ENCODE measurements at regions not wholly inside any gene's neighbourhood (a gene's known extent, or its start where the extent isn't known, plus 50 kb on each side); places are given as distances from the start of the nearest gene placed in this dataset.
"Not testable (repeated sequence)": the region's sequence is repeated elsewhere in the genome, so short reads cannot be mapped to it uniquely, and the experiment has no call there.

DNA sequence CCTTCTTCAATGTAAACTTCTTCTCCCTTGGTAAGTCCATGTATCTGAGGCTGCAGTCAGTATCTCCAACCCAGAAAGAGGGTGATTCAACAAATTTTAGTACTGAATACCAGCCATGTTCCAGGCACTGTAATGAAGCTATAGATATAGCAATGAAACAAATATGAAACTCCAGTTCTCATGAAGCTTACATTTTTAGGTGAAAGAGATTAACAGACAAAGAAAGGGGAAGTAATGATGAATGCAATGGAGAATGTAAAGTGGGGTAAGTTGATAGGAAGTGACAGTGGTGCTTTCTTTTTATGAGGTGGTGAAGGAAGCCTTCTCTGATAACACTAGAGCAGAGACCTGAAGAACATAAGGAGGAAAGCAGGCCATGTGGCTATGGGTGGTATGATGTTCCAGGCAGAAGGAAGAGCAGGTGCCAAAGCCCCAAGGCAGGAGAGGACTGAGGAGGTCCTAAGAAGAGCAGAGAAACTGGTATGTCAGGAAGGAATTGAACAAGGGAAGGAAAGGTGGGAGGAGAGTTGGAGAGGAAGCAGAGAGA is 143.6 kb downstream of the TFAP2B start:
- DNase-seq: peak; percentile 90

DNA sequence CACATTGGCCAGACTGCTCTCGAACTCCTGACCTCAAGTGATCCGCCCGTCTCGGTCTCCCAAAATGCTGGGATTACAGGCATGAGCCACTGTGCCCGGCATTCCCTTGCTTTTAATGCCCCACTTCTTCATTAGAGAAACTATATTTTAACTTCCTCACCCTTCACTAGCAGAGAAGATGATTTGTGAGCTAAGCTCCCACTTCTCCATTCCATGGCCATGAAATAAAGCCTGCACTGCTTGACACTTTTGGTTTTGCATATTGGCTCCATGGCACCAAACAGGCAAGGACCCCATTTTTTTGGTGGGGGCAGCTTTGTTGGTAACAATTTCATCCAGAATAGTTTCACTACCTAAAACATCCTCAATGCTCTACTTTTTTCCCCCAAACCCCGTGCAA is 145.3 kb downstream of the TFAP2B start:
- DNase-seq: no peak

DNA sequence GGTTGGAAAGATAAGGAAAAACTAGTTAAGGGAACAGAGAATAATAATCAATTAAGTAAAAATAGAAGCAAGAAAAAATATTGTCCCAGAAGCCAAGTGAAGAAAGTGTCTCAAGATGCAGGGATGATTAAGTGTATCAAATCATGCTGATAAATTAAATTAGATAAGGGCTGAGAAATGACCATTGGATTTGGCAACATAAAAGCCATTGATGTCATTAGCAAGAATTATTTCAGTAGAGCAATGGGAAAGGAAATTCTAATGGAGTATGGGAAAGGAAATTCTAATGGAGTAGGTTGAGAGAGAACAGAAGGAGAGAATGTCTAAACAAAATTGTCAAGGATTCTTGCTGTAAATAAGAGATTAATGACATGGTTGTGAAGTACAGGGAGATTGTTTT is 146.8 kb downstream of the TFAP2B start:
- DNase-seq: no peak

DNA sequence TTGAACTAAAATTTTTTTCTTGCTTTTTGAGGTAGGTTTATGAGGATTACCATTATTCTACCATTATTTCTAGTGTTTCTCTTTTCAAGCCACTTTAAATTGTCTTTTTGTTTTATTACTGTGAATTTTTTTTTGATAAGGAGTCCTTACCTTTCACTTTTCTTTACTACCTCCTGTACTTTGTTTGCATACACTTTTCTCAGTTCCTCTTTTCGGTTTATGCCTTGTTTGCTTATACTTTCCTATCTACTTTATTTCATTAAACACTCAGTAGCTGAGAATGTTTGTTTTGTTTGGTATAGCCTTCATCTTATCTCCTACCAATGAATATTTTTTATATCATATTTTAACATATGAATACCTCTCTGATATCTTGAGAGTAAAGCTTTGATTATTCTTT is 147.9 kb downstream of the TFAP2B start:
- DNase-seq: peak; percentile 62

DNA sequence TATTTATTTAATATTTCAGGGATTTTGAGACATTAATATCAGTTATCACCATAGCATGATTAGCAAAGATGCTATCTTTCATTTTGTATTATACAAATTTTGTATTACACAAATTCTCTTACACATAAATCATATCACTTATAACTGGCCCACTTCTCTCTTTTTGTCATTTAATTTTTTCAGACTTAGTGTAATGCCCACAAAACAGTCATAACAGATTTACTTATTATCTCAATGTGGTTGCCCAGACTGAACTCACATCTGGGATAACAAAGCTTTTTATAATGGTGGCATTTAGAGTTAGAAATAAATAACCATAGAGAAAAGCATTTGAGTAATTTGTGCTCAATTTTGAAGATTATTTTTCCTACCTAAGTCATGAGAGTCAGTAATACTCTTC is 148.3 kb downstream of the TFAP2B start:
- DNase-seq: no peak

DNA sequence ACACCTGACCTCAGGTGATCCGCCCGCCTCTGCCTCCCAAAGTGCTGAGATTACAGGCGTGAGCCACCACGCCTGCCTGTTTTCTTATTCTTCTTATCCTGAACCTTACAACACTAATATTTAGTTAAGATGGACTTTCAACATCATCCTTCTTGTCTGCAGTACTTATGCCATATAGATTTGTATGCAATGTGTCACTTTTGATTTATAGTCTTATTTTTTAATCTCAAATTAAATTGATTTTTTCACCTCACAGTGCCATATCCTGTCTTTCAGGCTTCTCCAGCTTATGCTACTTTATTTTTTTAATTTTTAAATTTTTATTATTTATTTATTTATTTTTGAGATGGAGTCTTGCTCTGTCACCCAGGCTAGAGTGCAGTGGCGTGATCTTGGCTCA is 149.6 kb downstream of the TFAP2B start:
- DNase-seq: not testable (repeated sequence)

DNA sequence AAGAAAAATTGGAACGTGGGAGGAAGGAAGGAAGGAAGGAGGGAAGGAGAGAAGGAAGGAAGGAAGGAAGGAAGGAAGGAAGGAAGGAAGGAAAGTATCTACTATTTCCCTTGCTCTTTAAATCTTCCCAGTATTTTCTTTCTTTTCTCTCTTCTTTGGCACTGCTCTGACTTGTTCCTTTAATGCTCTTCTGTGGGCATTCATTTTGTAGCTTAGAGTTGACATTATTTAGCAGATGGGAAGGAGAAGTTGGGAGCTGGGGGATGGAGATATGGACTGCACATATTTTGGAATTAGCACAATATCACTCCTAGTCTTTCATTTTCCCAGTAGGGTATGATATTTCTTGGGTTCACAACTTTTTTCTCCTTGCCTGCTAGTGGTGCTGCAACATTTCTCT is 152.2 kb downstream of the TFAP2B start:
- DNase-seq: no peak

DNA sequence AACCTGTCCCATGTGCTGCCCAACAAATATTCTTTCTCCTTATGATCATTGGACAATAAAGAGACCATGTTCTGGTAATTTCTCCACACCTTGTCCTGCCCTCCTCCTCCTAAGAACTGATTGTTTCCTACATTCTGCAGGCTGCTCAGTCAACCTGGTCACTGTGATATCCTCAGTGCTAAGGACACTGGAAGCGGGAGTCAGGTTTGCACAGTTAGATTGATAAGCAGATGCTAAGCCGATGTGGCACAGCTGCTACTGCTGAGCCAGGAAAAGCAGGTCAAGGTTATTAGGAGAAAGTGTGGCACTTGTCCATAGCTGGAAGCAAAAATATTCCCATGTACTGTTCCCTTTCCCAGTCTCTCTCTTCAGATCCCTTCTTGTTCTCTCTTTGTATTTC is 154.8 kb downstream of the TFAP2B start:
- no peak for DNase-seq

DNA sequence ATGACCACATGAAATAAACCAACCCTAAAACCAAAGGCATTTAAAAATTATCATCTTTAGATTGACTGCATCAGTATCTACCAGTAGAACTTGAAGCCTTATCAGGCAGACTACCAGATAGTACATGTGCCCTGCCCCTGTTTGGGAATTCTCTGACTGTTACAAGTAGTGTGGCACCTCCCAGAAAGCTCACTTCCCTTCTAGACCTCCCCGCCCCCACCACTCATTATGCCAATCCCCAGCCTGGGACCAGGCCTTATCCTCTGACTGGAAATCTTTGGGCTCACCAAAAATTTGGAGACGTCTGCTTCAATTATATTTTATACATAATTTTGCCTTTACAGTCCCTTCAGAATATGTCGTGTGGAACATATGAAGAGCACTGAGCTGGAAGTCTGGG is 155.6 kb downstream of the TFAP2B start:
- peak; percentile 19 for DNase-seq

DNA sequence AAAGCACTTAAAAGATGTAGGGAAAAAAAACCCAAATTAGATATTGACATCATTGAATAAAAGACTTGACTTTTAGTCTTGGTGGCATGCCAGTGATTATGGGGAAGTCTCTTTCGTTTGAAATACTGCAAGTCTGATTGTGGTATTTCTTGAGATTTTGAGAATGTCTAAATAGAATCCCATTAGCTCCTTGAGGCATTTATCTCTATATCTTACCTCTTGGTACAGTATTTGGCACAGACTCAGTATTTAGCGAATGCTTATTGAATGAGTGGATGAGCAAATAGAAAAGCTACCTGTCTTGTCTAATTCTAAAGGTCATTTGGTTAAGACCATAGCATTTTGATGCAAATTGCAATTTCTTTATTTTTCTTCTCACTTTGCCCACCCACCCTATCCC is 156.5 kb downstream of the TFAP2B start:
- DNase-seq: no peak

DNA sequence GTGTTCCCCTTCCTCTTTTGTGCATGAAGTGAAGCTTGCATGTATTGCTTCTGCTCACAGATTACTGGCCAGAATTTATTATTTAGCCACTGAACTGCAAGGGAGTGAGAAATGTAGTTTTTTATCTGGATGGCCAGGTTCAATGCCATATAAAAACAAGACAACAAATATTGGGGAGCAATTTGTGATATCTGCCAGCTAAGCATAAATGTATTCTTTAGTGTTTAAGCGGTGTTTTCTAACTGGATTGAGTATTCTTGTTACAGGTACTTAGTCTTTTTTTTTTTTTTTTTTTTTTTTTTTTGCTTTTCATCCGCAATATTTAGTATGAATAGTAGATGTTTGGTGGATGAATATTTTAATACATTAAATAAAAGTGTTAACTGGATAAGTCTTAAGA is 158.2 kb downstream of the TFAP2B start:
- DNase-seq: no peak

DNA sequence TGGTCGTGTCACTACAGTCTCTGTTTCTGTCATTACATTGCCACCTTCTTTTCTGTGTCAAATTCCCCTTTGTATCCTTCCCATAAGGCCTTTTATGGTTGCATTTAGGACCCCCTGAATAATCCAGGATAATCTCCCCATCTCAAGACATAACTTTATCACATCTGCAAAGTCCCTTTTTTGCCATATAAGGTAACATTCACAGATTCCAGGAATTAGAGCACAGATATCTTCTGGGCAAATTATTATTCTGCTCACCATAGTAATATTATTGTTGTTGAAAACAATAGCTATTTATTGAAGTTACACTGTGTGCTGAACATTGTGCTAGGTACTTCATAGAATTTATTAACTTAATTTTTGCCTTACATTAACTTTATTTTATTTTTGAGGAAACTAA is 159.1 kb downstream of the TFAP2B start:
- DNase-seq: no peak

DNA sequence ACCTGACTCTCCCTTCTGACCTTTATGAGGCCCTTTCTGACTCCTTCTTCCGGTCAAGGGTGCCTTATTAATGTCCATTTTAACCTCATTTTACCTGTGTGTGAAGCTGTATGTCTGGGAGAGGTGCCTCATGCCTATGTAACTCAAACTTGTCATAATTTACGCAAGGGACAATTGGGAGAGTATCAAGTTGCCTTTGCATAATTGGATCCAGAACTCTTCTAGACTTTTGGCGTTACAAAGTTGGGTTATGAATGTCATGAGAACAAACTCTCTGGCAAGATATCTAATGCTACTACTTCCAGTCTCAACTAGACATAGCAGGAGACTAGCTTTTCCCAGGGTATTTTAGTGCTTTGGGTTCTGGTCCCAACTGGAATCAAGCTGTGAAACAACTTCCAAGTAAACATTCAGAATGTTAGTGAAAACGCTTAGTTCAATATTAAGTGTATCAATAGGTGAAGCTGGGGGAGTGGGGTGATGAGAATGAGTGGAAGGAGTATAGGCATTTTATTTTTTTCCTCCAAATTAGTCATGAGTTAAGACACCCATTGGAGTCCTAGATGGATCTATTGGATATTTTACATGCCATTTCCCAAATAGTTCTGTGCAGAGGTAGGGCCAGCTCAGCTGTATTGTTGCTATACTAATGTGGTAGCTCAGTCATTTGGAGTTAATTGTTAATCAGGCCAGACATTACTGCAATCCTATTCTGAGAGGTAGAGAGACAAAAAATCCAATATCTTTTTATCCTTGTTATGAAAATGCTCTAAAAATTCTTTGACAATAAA is 159.9 kb downstream of the TFAP2B start:
- no peak for DNase-seq

DNA sequence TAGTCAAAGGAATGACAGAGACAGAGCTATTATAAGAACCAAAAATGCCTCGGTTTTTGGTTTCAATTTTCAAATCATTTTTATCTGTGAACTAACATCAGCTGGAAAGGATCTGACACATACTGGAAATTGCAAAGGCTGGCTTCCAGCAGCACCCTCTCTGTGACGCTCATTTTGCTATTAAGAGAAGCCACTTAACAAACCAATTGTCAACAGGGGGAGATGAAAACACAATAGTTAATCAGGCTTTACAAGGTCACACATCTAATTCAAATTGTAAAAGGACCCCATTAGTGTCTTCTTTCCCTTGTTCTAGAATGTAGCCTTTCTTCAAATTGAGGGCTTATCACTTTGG is 160.5 kb downstream of the TFAP2B start:
- peak; percentile 24 for DNase-seq

DNA sequence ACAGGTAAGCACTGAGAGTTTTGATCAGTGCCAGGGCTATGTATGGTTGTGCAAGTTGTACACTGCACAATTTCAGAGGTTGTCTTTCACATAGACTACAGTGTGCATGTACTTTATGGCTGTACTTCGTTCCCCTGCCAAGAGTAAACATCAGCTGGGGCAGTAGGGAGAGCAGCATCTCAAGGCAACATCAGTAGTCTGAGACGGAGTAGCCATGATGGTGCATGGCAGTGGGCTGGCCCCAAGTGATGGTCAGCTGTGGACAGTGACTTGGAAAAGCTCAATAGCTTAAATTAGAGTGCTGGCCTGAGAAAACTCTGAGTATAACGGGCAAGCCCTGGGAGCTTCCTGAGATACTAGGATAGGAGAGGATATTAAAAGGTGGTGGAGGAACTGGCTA is 165.5 kb downstream of the TFAP2B start:
- no peak for DNase-seq

DNA sequence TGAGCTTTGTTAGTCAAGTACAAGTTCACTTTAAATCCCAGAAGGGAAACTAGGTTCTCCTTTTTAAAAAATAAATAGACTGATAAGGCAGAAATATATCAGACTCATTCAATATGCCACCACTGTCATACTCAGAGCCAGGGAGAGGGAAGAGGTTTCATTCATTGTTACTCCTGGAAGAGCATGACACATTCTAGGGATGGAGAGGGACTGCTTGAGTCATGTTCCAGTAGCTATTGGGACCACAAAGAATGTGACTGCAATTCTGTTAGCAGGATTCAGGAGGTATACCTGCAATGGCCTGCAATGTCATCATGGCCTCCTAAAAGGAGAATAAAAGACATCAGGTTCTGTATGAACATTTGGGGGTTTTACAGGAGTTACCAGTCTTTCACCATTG is 167.6 kb downstream of the TFAP2B start:
- no peak for DNase-seq

DNA sequence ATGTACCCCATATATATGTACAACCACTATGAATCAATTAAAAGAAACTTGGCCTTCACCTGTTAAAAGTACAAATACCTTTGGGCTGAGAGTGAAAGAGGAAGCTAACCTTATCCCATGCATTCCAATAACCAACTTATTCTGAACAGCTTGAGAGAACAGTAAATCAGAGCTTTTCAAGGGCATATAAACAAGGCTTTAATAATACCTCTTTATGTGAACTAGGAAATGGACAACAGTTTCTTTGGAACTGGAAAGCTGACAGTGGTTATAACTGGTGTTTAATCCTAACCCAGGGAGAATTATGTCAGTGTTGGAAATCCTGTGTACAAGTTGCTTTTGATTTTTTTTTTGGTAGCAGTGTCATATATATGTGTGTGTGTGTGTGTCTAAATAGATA is 170.5 kb downstream of the TFAP2B start:
- DNase-seq: no peak

DNA sequence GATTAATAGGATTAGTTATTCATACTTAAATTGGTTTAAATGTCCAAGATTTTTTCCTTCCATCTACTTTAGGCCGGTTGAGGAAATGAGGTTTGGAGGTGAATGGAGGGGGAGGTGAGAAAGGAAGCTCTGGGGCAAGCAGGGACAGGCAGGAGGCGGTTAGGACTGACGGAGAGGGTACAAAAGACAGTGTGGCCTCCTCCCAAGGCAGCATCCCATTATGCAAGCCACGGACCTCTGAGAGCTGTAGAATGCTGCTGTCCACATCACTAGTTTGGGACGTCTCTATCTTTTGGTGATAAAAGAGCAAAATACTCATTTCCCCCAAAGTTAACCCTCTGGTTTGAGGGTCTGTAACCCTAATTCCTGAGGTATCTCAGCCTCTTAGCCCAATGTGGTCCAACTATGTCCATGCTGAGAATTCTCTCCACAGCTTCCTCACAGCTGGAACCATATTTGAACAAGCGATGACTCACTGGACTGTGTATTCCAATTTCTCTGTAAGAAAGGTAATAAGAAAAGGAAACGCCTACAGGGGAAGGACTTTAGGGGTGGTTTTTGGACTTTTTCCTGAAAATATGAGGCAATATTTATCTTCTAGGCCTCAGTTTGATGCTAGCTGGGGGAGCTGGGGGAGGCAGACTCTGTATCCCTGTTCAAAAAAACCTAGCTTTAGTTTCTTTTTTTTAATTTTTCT is 172.2 kb downstream of the TFAP2B start:
- no peak for DNase-seq

DNA sequence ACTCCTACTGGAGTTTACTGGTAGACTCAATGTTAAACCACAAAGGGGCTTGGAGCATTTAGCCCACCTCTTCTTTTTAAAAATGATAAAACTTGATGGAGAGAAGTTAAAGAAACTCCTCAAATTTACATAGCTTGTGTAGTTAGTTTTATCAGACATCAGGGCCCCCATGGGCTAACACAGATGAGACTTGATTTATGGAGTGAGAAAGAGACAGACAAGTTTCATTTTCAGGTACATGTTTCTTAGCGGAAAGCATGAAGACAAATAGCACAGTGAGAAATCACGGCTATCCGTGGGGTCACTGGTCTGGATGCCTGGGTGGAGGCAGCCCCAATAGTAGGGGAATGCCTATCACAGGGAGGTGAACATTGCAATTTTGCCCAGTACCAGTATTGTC is 173.6 kb downstream of the TFAP2B start:
- DNase-seq: no peak

DNA sequence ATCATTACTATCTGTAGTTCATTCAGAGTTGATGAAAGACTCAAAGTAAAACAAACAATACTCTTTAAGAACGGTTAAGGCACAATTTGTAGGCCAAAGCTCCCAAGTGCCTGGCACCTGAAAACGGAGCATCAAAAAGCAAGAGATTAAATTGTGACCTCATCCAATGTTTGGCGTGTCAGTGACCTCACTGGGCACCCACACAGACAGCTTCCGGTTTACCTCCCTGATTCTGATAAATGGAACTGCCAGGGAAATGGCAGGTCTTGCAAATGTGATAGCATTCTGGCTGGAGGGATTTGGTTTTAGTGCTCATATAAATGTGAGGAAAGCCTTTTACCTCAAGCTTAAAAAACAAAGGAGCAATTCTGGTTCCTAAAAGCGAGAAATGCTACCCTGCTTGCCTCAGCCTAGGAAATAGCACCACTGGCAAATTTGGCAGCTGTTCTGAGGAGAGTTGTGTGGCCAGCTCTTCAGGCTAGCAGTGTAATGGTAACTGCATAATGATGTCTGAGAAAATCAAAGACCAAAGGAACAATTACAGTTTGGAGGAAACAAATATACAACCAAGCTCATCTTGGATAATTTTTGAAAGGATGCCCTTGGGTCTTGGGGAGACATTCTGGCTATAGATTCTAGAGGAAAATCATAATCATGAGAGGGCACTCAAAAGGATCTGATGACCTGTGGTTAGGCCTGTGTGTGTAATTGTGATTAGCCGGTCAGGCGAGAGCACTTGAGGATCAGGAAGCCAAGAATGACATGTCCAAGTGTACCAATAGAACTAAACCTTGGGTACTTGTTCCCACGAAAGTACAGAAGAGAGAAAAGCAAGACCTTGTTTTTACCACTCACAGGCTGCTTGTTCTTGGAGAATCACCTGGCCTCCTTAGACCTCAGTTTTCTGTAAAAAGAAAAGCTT is 174.3 kb downstream of the TFAP2B start:
- DNase-seq: no peak

DNA sequence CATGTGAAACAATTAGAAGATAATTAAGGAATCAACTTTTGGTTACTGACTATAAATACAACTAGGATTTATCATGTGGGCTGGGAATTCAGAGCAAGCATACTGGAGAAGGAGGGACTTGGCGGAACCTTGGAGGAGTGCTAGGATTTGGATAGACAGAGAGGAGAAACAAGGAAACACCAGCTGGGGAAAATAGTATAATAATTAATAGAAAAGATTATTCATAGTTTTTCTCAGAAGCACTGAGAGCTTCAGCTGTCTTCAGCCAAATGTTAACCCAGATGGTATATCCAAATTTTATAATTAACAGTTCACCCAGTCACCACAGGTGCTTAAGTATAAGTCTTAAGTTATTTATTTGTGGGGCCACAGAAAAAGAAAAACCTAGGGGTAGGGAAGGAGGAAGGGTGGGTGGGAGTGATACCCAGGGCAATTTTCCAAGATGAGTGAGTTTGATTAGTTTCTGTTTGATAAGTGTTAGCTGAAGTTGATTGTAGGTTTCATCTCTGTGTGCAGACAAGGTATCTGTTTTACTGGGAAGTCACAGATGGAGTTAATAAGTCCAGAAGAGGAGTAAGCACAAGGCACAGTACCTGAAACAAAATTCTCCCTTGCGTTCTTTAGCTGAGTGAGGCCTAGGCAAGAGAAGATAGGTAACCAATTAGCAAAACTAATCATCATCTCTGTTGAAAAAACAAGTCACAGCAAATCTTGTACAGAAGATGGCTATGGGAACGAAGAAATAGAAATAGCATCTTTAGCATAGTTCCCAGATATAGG is 175.5 kb downstream of the TFAP2B start:
- DNase-seq: no peak

DNA sequence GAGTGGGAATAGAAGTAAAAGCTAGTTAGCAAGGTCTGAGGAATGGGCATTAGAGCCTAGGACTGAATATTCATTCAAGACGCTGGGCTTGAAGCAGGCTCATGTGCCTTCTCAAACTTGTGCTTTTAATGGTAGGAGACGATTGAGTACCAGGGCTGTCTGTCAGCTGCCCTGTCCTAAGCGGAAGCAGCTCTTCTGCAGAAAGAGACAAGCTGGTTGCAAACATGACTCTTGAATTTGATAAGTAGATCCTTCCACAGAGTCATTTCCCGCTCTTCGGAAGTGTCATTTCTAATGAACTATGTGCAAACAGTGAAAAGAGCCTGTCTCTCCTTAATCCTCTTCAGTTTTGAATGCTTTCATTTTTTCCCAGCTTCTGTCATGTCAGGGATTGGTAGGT is 176.4 kb downstream of the TFAP2B start:
- no peak for DNase-seq

DNA sequence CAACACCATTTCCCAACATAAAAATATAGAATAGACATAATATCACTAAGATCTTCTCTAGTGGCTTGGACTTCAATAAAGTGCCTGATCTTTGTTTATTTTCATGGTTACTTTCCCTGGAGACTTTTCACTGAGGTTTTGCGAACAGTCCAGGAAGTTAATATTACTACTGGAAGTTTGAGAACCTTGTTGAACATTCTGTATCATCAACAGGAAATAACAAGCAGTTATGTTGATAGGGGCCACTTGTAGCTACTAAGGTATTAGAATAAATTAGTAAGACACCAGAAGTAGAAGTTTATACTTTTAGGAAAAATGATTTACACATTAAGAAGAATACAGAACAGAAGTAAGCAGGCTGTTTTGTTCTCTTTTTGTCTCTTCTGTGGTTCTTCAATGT is 180.2 kb downstream of the TFAP2B start:
- DNase-seq: no peak
